Stimulated activated CD4-positive, alpha-beta T cell treated with anti-CD3 and anti-CD28 coated beads, Interleukin-12 subunit alpha, Interleukin-12 subunit beta, amount 100 ng/mL, for 24 hours (primary cell): ENCODE measurements at regions not wholly inside any gene's neighbourhood (a gene's known extent, or its start where the extent isn't known, plus 50 kb on each side); places are given as distances from the start of the nearest gene placed in this dataset.
A peak's percentile ranks its signal among the peaks of the same experiment; 100 is the strongest.
"Not testable (repeated sequence)": the region's sequence is repeated elsewhere in the genome, so short reads cannot be mapped to it uniquely, and the experiment has no call there.

Source experiments
- DNase-seq, 2 experiments: peaks; one replicate each; pipeline ENCODE4 v3.0.0-alpha.2; 2020; ENCODE audit warnings: low read depth in 2 of 2

DNA sequence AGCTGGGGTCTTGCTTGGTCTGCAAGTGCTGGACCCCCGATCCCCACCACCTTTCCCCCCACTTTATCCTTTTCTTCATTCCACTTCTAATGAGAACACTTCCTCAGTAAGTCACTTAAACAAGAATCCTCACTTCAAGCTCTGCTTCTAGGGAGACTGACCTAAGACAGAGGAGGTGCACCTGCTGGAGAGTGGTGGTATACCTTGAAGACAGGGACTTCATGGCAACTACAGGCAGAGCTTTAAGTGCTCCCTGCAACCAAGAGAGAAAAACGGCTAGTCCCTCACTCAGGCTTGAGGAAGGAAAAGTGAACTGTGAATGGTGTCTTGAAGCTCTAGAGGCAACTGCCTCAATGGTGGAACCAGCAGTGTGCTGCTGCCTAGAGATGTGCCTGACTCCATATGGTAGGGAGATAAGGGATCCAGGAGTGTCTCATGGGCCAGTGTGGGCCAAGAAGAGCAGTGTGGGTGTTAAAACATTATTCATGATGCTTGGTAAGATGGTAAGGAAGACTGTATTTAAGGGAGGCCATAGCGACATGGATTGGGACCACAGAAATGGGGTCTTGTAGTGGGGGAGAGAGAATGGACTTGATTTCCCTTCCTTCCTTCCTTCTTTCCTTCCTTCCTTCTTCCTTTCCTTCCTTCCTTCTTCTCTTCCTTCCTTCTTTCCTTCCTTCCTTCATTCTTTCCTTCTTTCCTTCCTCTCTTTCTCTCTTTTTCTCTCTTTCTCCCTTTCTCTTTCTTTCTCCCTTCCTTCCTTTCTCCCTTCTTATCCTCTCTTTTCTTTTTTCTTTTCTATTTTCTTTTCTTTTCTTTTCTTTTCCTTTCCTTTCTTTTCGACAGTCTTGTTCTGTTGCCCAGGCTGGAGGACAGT is 96.2 kb upstream of the NAP1L1 start:
- no peak for DNase-seq

DNA sequence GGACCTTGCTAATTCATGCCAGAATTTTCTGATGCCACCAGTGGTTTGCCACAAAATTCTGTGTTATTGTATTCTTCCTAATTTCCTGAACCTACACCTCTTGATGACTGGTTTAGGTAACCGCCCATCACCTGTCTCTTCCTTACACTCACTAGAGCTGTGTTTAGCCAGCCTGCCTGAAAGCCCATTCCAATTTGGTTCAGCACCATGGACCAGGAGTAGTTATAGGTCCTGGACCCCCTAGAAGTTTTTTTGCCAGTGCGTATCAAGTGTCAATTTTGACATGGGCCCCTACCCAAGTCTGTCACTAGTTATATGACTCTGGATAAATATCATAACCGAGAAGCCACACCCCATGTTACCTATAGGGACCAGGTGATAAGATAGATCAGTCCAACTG is 94.0 kb upstream of the NAP1L1 start:
- DNase-seq: no peak

- no peak for DNase-seq
Measured at GRCh38 chr12:76177821-76178220, 93.3 kb upstream of the NAP1L1 start.

DNA sequence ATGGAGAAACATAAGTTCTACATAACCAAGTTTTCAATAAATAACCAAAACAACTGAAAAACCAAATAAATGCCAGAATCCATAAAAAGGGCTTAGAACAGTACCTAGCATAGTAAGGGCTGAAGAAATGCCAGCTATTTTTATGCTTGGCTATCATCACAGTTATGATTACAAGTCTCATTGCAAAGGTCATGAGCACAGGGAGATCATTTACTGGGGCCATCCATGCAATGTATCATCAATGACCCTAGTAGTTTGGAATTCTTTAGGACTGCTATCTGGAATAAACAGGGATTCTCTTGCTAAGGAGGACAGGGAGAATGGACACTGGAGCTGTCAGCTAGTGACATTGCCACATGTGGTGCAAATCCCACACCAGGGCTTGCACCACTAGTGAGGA is 92.5 kb upstream of the NAP1L1 start:
- no peak for DNase-seq

GRCh38 chr12:76175946-76176345 is 91.5 kb upstream of the NAP1L1 start:
- DNase-seq: not testable (repeated sequence)

- no peak for DNase-seq
Measured at GRCh38 chr12:76173756-76174155, 89.3 kb upstream of the NAP1L1 start.

GRCh38 chr12:76158518-76159321 is 74.2 kb upstream of the NAP1L1 start:
- peak; percentile 61 to 79 for DNase-seq

- DNase-seq: no peak
Measured at GRCh38 chr12:76156726-76157125, 72.2 kb upstream of the NAP1L1 start.

DNA sequence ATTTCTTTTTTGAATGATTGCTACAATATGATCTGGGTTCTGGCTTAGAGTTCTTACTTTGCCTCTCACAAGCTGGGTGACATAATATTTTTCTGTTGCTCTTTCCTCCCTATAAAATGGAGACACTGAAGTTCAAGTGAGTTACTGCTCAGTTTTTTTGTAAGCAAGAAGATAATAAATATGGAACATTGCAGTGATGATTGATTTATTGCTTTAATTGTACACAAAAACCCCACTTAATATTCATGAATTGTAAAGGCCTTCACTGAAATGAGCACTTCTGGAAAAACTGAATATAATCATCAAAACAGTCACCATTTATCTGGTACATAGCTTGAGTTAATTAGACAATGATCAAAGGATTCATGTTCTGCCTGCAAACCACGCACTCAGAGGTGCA is 71.8 kb upstream of the NAP1L1 start:
- no peak for DNase-seq

- no peak for DNase-seq
Measured at GRCh38 chr12:76155157-76155670, 70.7 kb upstream of the NAP1L1 start.

DNA sequence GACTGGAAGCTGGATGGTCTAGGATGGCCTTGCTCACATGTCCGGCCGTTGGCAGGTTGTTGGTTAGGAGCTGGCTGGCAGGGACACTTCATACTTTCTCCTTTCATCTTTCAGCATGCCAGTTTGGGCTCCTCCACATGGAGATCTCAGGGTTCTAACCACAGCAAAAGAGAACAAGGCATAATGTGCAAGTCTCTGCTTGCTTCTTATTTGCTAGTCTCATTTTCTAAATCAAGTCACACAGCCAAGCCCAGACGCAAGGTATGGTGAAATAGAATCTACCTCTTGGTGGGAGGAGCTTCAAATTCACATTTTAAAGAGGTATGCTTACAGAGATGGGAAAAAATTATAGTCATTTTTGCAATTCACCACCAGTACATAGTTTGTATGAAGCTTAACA is 69.1 kb upstream of the NAP1L1 start:
- DNase-seq: no peak

- DNase-seq: no peak
Measured at GRCh38 chr12:76152181-76152807, 67.8 kb upstream of the NAP1L1 start.

DNA sequence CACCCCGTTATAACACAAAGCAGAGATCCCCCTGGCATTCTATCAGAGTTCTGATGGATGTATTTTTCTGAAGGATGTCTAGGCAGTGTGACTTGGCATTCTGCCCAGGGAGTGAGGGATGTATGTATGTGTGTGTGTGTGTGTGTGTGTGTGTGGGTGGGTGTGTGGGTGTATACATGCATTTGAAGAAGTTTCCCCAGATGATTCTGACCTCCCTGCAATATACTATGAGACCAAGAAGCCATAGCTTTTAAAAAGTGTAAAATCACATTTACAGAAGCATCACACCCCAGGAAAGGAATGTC is 59.7 kb upstream of the NAP1L1 start:
- DNase-seq: no peak

DNA sequence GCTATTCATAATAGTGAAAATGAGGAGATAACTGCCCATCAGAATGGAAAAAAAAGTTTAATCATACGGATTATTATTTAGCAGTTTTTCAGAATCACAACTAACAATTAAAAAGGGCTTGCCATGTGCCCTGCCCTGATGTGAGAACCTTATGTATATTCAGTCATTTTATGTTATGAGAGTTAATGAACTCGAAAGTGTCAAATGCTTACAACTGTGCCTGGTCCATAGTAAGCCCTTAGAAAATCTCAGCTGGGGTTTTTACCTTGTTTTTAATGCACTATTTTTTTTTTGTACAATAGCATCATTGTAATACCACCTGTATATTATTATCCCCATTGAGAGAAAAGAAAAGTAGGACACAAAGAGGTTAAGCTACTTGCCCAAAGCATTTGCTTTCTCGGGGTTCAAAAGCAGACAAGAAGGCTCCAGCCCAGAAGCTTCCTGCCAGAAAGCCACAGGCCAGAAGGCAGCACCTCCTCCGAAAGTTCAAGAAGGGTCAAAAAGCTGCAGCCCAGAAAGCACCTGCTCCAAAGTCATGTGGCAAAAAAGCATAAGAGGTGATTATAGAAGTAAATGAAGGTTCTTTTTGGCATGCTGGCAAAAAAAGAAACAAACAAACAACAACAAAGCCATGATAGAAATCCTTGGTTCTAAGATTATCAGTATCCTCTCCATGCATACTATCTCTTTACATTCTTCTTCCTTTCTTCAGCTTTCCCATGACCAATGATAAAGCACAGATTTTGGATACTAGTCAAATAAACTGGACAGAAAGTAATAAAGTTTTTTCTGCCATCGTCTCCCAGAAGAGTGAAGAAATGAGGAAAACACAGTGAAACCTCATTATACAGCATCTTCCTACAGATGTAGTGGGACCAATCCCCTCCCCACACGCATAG is 59.1 kb upstream of the NAP1L1 start:
- DNase-seq: no peak

DNA sequence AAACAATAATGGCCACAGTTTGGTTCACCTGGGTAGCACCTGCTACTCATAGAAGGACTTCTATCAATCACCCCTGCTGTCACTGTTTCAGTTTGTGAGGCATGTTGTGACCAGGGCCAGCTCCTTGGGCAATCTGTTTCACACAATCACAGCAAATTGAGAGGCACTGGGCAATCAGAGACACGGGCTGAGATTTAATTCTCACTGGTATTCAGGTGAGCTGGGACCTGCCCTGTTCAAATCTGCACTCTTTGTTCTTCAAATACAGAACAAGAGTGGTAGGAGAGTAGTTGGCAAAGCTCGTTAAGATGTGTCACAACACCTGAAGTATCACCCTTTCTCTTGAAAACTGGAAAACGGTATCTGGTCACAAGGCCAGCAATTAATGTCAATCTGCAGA is 57.8 kb upstream of the NAP1L1 start:
- DNase-seq: no peak

DNA sequence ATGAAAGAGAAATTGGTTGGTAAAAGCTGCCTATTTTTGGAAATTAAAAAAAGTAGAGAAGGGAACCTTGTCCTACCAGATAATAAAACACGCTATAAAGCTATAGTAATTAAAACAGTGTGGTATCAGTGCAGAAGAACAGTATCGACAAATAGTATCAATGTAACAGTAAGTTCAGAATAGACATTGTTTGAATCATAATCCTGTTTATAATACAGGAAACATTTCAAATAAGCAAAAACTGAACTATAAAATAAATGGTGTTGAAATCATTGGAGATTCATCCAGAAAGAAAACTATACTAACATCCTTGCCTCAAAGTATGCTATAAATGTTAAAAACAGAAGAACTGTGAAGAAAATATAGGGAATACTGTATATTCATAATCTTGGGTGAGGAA is 54.2 kb upstream of the NAP1L1 start:
- DNase-seq: no peak

- DNase-seq: no peak
Measured at GRCh38 chr12:76137606-76138005, 53.1 kb upstream of the NAP1L1 start.

- no peak for DNase-seq
Measured at GRCh38 chr12:76135456-76135855, 51.0 kb upstream of the NAP1L1 start.
